HL-60 (cell line): ENCODE measurements at regions not wholly inside any gene's neighbourhood (a gene's known extent, or its start where the extent isn't known, plus 50 kb on each side); places are given as distances from the start of the nearest gene placed in this dataset.

Source experiments
- CTCF ChIP-seq: IDR thresholded peaks from one replicate; pipeline ENCODE4 v1.5.1; 2011; ENCODE audit warnings: low read length, control low read depth, inconsistent platforms; ENCODE audit not compliant: insufficient read depth
- GABPA ChIP-seq: IDR thresholded peaks from 2 replicates; pipeline ENCODE4 v1.6.1; 2012; ENCODE audit warnings: low read depth
- POLR2AphosphoS5 ChIP-seq: IDR thresholded peaks from 2 replicates; pipeline ENCODE4 v1.6.1; 2012; ENCODE audit warnings: low read depth
- REST ChIP-seq: IDR thresholded peaks from 2 replicates; pipeline ENCODE4 v1.6.1; 2012; ENCODE audit warnings: low read depth; ENCODE audit not compliant: insufficient replicate concordance
- SPI1 ChIP-seq: IDR thresholded peaks from 2 replicates; pipeline ENCODE4 v1.6.1; 2012; ENCODE audit warnings: low read depth, mild to moderate bottlenecking, borderline replicate concordance

GRCh38 chr11:92605667-92606066 lies 363.8 kb upstream of the MTNR1B start:
- TF ChIP-seq POLR2AphosphoS5 (no peak), CTCF (no peak), SPI1 (no peak), GABPA (no peak), REST (no peak)
